Right lobe of liver (tissue), 6 donors: ENCODE measurements at regions not wholly inside any gene's neighbourhood (a gene's known extent, or its start where the extent isn't known, plus 50 kb on each side); places are given as distances from the start of the nearest gene placed in this dataset.

ENCODE experiments used
- ATAC-seq, 4 donors: fragments of 200-7000 bp; cut with Tn5 transposase; one replicate each; pipeline ENCODE4 v1.9.1; 2020; ENCODE audit warnings: mild to moderate bottlenecking in 4 of 4, moderate library complexity in 4 of 4
- DNase-seq, 3 donors: peaks; one replicate each; pipeline ENCODE4 v3.0.0-alpha.2; 2020
- H3K27ac ChIP-seq, 3 donors: fragments of 200-600 bp; one replicate each; pipeline ENCODE4 v1.8.0; 2022
- H3K27me3 ChIP-seq, 2 donors: fragments of 200-600 bp; one replicate each; pipeline ENCODE4 v1.8.0; 2022
- H3K36me3 ChIP-seq, 4 donors: fragments of 200-600 bp; sonication (generic) in 1 of 4; one replicate each; pipeline versions ENCODE4 v1.5.1 to v1.8.0; 2017 to 2022; ENCODE audit warnings: control low read depth in 1 of 4
- H3K4me1 ChIP-seq, 4 donors: fragments of 200-600 bp; sonication (generic) in 1 of 4; one replicate each; pipeline versions ENCODE4 v1.5.1 to v1.8.0; 2017 to 2022; ENCODE audit warnings: control low read depth in 1 of 4
- H3K4me3 ChIP-seq, 3 donors: fragments of 200-600 bp; one replicate each; pipeline ENCODE4 v1.8.0; 2022
- H3K9me3 ChIP-seq, 4 donors: fragments of 200-600 bp; sonication (generic) in 1 of 4; one replicate each; pipeline versions ENCODE4 v1.5.1 to v1.8.0; 2017 to 2022; ENCODE audit warnings: control low read depth in 1 of 4
- CTCF ChIP-seq, 4 donors: fragments of 200-600 bp in 3 of 4; fragments of 450-650 bp in 1 of 4; IDR thresholded peaks; one replicate each; pipeline versions ENCODE4 v1.5.1 to v1.8.0; 2016 to 2022; ENCODE audit warnings: antibody characterized with exemption in 4 of 4, mild to moderate bottlenecking in 2 of 4
- POLR2A ChIP-seq: fragments of 450-650 bp; IDR thresholded peaks from one replicate; pipeline ENCODE4 v1.6.1; 2017; ENCODE audit warnings: antibody characterized with exemption, mild to moderate bottlenecking
- WGBS: methylation state at CpG from one replicate; pipeline ENCODE4 v1.1.6; 2018; ENCODE audit warnings: low coverage, low lambda C conversion rate; ENCODE audit not compliant: insufficient coverage; ENCODE audit errors: missing lambda C conversion rate; 5-methylcytosine and 5-hydroxymethylcytosine counted together
- intact Hi-C, 2 donors: fragments of 100-400 bp; cut with DNase I; formaldehyde crosslinking; loops; one replicate each; pipeline versions ENCODE4 v1.11.2 to v1.14.1; 2022
- donor health status: DM: no; HTN: yes; CAD: no.
- donor health status: DM: no; HTN: no; CAD: no.
- donor health status: DM: no; HTN: no; CAD: no.
- donor health status: DM: no; HTN: yes; CAD: no.
- donor health status: DM: no; HTN: yes; CAD: no.

- ATAC-seq: no peak
- TF ChIP-seq POLR2A: no peak
Observed at GRCh38 chr2:84165256-84165655, 293.8 kb downstream of the SUCLG1 start.

GRCh38 chr2:84160453-84160852 lies 298.6 kb downstream of the SUCLG1 start:
- intact Hi-C loops: no loop called here
- no peak for ATAC-seq
- Histone ChIP-seq H3K36me3 (no peaks in the 10 kb centered on the region), H3K4me3 (no peak overlapping the region), H3K9me3 (no peaks in the 10 kb centered on the region), H3K27me3 (no peaks in the 10 kb centered on the region), H3K27ac (no peak overlapping the region), H3K4me1 (no peaks in the 10 kb centered on the region)
- DNase-seq: no peak
- TF ChIP-seq CTCF (IDR thresholded peaks at IDR 0.05) (no peak), POLR2A (no peak)
- WGBS: 43% methylated on average over 1 of the region's 1 CpG

More at GRCh38 chr2:84165256-84165655, 293.8 kb downstream of the SUCLG1 start:
- intact Hi-C loops: no loop called here
- no peak overlapping the region for H3K4me3 ChIP-seq
- WGBS: 69% methylated on average over 2 of the region's 2 CpGs
- no peaks in the 10 kb centered on the region for H3K4me1 ChIP-seq
- H3K27me3 ChIP-seq: no peaks in the 10 kb centered on the region
- H3K9me3 ChIP-seq: no peaks in the 10 kb centered on the region
- H3K36me3 ChIP-seq: no peaks in the 10 kb centered on the region
- H3K27ac ChIP-seq: no peak overlapping the region
- DNase-seq: no peak

- TF ChIP-seq POLR2A (no peak), CTCF (IDR thresholded peaks at IDR 0.05) (no peak)
- Histone ChIP-seq H3K36me3 (no peaks in the 10 kb centered on the region), H3K4me1 (no peaks in the 10 kb centered on the region), H3K27ac (no peak overlapping the region), H3K27me3 (no peaks in the 10 kb centered on the region), H3K9me3 (no peaks in the 10 kb centered on the region), H3K4me3 (no peak overlapping the region)
- ATAC-seq: no peak
- intact Hi-C loops: no loop called here
- 94% methylated on average over 2 of the region's 2 CpGs for WGBS
- no peak for DNase-seq
Observed at GRCh38 chr2:84158605-84159004, 300.5 kb downstream of the SUCLG1 start.

- Histone ChIP-seq H3K27me3 (no peaks in the 10 kb centered on the region), H3K4me3 (no peak overlapping the region), H3K36me3 (no peaks in the 10 kb centered on the region), H3K9me3 (no peaks in the 10 kb centered on the region), H3K27ac (no peak overlapping the region), H3K4me1 (no peaks in the 10 kb centered on the region)
- DNase-seq: no peak
- intact Hi-C loops: no loop called here
- 47% methylated on average over 2 of the region's 2 CpGs for WGBS
- no peak for ATAC-seq
- TF ChIP-seq CTCF (IDR thresholded peaks at IDR 0.05) (no peak), POLR2A (no peak)
Observed at GRCh38 chr2:84152462-84152861, 306.6 kb downstream of the SUCLG1 start.

- Histone ChIP-seq H3K4me1 (no peaks in the 10 kb centered on the region), H3K27ac (no peak overlapping the region), H3K9me3 (no peaks in the 10 kb centered on the region), H3K36me3 (no peaks in the 10 kb centered on the region), H3K27me3 (no peaks in the 10 kb centered on the region), H3K4me3 (no peak overlapping the region)
- ATAC-seq (no peak), DNase-seq (no peak)
- intact Hi-C loops: no loop called here
- 54% methylated on average over 4 of the region's 4 CpGs for WGBS
- no peak for TF ChIP-seq POLR2A
- no peak for TF ChIP-seq CTCF (IDR thresholded peaks at IDR 0.05)
Observed at GRCh38 chr2:84144345-84144744, 314.7 kb downstream of the SUCLG1 start.
